GM18858 (cell line): ENCODE measurements at regions not wholly inside any gene's neighbourhood (a gene's known extent, or its start where the extent isn't known, plus 50 kb on each side); places are given as distances from the start of the nearest gene placed in this dataset.

Experiments used
- ATAC-seq: cut with Tn5 transposase; IDR thresholded peaks from one replicate; pipeline ENCODE4 v1.9.1; 2021; ENCODE audit not compliant: unreplicated experiment

- ATAC-seq = peak; percentile 90
These were observed 1324.9 kb upstream of the CDH8 start for GRCh38 chr16:63361032-63361624.

GRCh38 chr16:63349961-63350360 lies 1313.7 kb upstream of the CDH8 start:
- no peak for ATAC-seq

GRCh38 chr16:63346000-63346399 lies 1309.8 kb upstream of the CDH8 start:
- no peak for ATAC-seq

- ATAC-seq = no peak
These were observed 1301.0 kb upstream of the CDH8 start for GRCh38 chr16:63337264-63337663.

GRCh38 chr16:63331111-63331510 lies 1294.9 kb upstream of the CDH8 start:
- ATAC-seq = no peak

GRCh38 chr16:63326736-63327339 lies 1290.6 kb upstream of the CDH8 start:
- no peak for ATAC-seq

GRCh38 chr16:63323722-63324705 lies 1287.8 kb upstream of the CDH8 start:
- ATAC-seq = no peak

GRCh38 chr16:63323055-63323454 lies 1286.8 kb upstream of the CDH8 start:
- ATAC-seq = no peak

- no peak for ATAC-seq
These were observed 1279.0 kb upstream of the CDH8 start for GRCh38 chr16:63315229-63315628.

- no peak for ATAC-seq
These were observed 1276.1 kb upstream of the CDH8 start for GRCh38 chr16:63312346-63312745.

- ATAC-seq = no peak
These were observed 1275.1 kb upstream of the CDH8 start for GRCh38 chr16:63311313-63311712.

GRCh38 chr16:63302811-63303210 lies 1266.6 kb upstream of the CDH8 start:
- ATAC-seq = no peak

GRCh38 chr16:63301349-63301748 lies 1265.1 kb upstream of the CDH8 start:
- no peak for ATAC-seq

- no peak for ATAC-seq
These were observed 1262.8 kb upstream of the CDH8 start for GRCh38 chr16:63298993-63299392.

- no peak for ATAC-seq
These were observed 1255.8 kb upstream of the CDH8 start for GRCh38 chr16:63292036-63292435.

- ATAC-seq = no peak
These were observed 1253.7 kb upstream of the CDH8 start for GRCh38 chr16:63289834-63290460.

GRCh38 chr16:63287401-63287800 lies 1251.2 kb upstream of the CDH8 start:
- ATAC-seq = no peak

- ATAC-seq = no peak
These were observed 1247.5 kb upstream of the CDH8 start for GRCh38 chr16:63283721-63284120.

GRCh38 chr16:63244631-63245030 lies 1208.4 kb upstream of the CDH8 start:
- no peak for ATAC-seq

GRCh38 chr16:63241497-63242028 lies 1205.3 kb upstream of the CDH8 start:
- ATAC-seq = no peak

- ATAC-seq = no peak
These were observed 1202.9 kb upstream of the CDH8 start for GRCh38 chr16:63239065-63239570.
